ENCODE measurements at regions not wholly inside any gene's neighbourhood (a gene's known extent, or its start where the extent isn't known, plus 50 kb on each side); places are given as distances from the start of the nearest gene placed in this dataset.

GRCh38 chr6:167211295-167211648, 53.5 kb upstream of the GPR31 start:
- 95% methylated on average over 1 of the region's 1 CpG for WGBS (ENCODE audit: low lambda C conversion rate, missing lambda C conversion rate)
- H3K9me2 ChIP-seq (replicated peaks; ENCODE audit: insufficient read depth) = no peaks in the 10 kb centered on the region
- no peak for DNase-seq (ENCODE audit: low spot score)
- no peak for TF ChIP-seq EZH2 (IDR thresholded peaks at IDR 0.05; ENCODE audit: borderline replicate concordance)
- no peak for TF ChIP-seq EZH2phosphoT487 (IDR thresholded peaks at IDR 0.05; ENCODE audit: low read depth, severe bottlenecking, unreplicated experiment)
- no peak for TF ChIP-seq CTCF (IDR thresholded peaks at IDR 0.05; ENCODE audit: poor library complexity)
- no peak overlapping the region for H3K4me2 ChIP-seq
- H3K36me3 ChIP-seq (replicated peaks; ENCODE audit: insufficient read depth, low read depth) = no peaks in the 10 kb centered on the region
- no peak overlapping the region for H2AFZ ChIP-seq
- H3K27ac ChIP-seq = no peak overlapping the region
- no peaks in the 10 kb centered on the region for H3K9me3 ChIP-seq (ENCODE audit: low read depth)
- H3K79me2 ChIP-seq = no peaks in the 10 kb centered on the region
- no peaks in the 10 kb centered on the region for H4K20me1 ChIP-seq (ENCODE audit: insufficient read depth, poor library complexity, severe bottlenecking)
- no peak overlapping the region for H3K4me3 ChIP-seq
- H3K4me1 ChIP-seq (ENCODE audit: insufficient read depth) = no peaks in the 10 kb centered on the region
- no peaks in the 10 kb centered on the region for H3K27me3 ChIP-seq

- no peak overlapping the region for H3K4me3 ChIP-seq
- no peaks in the 10 kb centered on the region for H3K4me1 ChIP-seq (ENCODE audit: insufficient read depth)
- no peaks in the 10 kb centered on the region for H4K20me1 ChIP-seq (ENCODE audit: insufficient read depth, poor library complexity, severe bottlenecking)
- no peak overlapping the region for H3K4me2 ChIP-seq
- no peak overlapping the region for H2AFZ ChIP-seq
- no peak for DNase-seq (ENCODE audit: low spot score)
- no peak for TF ChIP-seq CTCF (IDR thresholded peaks at IDR 0.05; ENCODE audit: poor library complexity)
- TF ChIP-seq EZH2phosphoT487 (IDR thresholded peaks at IDR 0.05; ENCODE audit: low read depth, severe bottlenecking, unreplicated experiment) = no peak
- TF ChIP-seq EZH2 (IDR thresholded peaks at IDR 0.05; ENCODE audit: borderline replicate concordance) = no peak
- H3K36me3 ChIP-seq (replicated peaks; ENCODE audit: insufficient read depth, low read depth) = no peaks in the 10 kb centered on the region
- 62% methylated on average over 7 of the region's 7 CpGs for WGBS (ENCODE audit: low lambda C conversion rate, missing lambda C conversion rate)
- H3K9me2 ChIP-seq (replicated peaks; ENCODE audit: insufficient read depth) = no peaks in the 10 kb centered on the region
- H3K9me3 ChIP-seq (ENCODE audit: low read depth) = no peaks in the 10 kb centered on the region
- H3K79me2 ChIP-seq = no peaks in the 10 kb centered on the region
- H3K27me3 ChIP-seq = no peaks in the 10 kb centered on the region
- H3K27ac ChIP-seq = no peak overlapping the region
Measured at GRCh38 chr6:167211881-167212712, 54.3 kb upstream of the GPR31 start.

- Histone ChIP-seq H3K27me3 (no peaks in the 10 kb centered on the region), H3K4me1 (ENCODE audit: insufficient read depth) (no peaks in the 10 kb centered on the region), H3K27ac (no peak overlapping the region), H3K36me3 (replicated peaks; ENCODE audit: insufficient read depth, low read depth) (no peaks in the 10 kb centered on the region), H2AFZ (no peak overlapping the region), H3K4me3 (no peak overlapping the region), H3K9me2 (replicated peaks; ENCODE audit: insufficient read depth) (no peaks in the 10 kb centered on the region), H3K79me2 (no peaks in the 10 kb centered on the region), H3K9me3 (ENCODE audit: low read depth) (no peaks in the 10 kb centered on the region), H4K20me1 (ENCODE audit: insufficient read depth, poor library complexity, severe bottlenecking) (no peaks in the 10 kb centered on the region), H3K4me2 (no peak overlapping the region)
- TF ChIP-seq EZH2 (IDR thresholded peaks at IDR 0.05; ENCODE audit: borderline replicate concordance) (no peak), CTCF (IDR thresholded peaks at IDR 0.05; ENCODE audit: poor library complexity) (no peak), EZH2phosphoT487 (IDR thresholded peaks at IDR 0.05; ENCODE audit: low read depth, severe bottlenecking, unreplicated experiment) (no peak)
- DNase-seq (ENCODE audit: low spot score) = no peak
- 82% methylated on average over 4 of the region's 4 CpGs for WGBS (ENCODE audit: low lambda C conversion rate, missing lambda C conversion rate)
Measured at GRCh38 chr6:167212713-167213005, 54.9 kb upstream of the GPR31 start.
